GM23338 (cell line): ENCODE measurements at regions not wholly inside any gene's neighbourhood (a gene's known extent, or its start where the extent isn't known, plus 50 kb on each side); places are given as distances from the start of the nearest gene placed in this dataset.

Source experiments
- ATAC-seq: fragments of 200-7000 bp; cut with Tn5 transposase; 3 replicates; pipeline ENCODE4 v1.9.1; 2020
- DNase-seq: peaks from one replicate; pipeline ENCODE4 v3.0.0-alpha.2; 2015; ENCODE audit warnings: low spot score
- H2AFZ ChIP-seq: fragments of 200-600 bp; sonication (generic); 2 replicates; pipeline ENCODE4 v1.8.0; 2016; ENCODE audit warnings: antibody characterized with exemption, mild to moderate bottlenecking, moderate library complexity
- H3F3A ChIP-seq: fragments of 200-600 bp; sonication (generic); replicated peaks from 2 replicates; pipeline ENCODE4 v1.8.0; 2017; ENCODE audit warnings: antibody characterized with exemption, mixed run types, low read depth
- H3K27ac ChIP-seq: fragments of 200-600 bp; sonication (generic); 2 replicates; pipeline ENCODE4 v1.6.1; 2016; ENCODE audit warnings: low read depth
- H3K27me3 ChIP-seq: fragments of 200-600 bp; sonication (generic); 2 replicates; pipeline ENCODE4 v1.8.0; 2016; ENCODE audit warnings: mild to moderate bottlenecking, mixed run types, moderate library complexity; ENCODE audit not compliant: insufficient read depth
- H3K36me3 ChIP-seq: fragments of 200-600 bp; sonication (generic); 2 replicates; pipeline ENCODE4 v1.8.0; 2016; ENCODE audit warnings: mild to moderate bottlenecking; ENCODE audit not compliant: insufficient read depth
- H3K4me1 ChIP-seq: fragments of 200-600 bp; sonication (generic); 2 replicates; pipeline ENCODE4 v1.8.0; 2016; ENCODE audit warnings: mild to moderate bottlenecking, moderate library complexity; ENCODE audit not compliant: insufficient read depth
- H3K4me2 ChIP-seq: fragments of 200-600 bp; sonication (generic); 2 replicates; pipeline ENCODE4 v1.7.1; 2017; ENCODE audit warnings: mixed run types
- H3K4me3 ChIP-seq: fragments of 200-600 bp; sonication (generic); 2 replicates; pipeline ENCODE4 v1.6.1; 2016; ENCODE audit warnings: mixed run types
- H3K79me2 ChIP-seq: fragments of 200-600 bp; sonication (generic); replicated peaks from 2 replicates; pipeline ENCODE4 v1.8.0; 2017; ENCODE audit warnings: mild to moderate bottlenecking; ENCODE audit not compliant: insufficient read depth
- H3K9me2 ChIP-seq: fragments of 200-600 bp; sonication (generic); 2 replicates; pipeline ENCODE4 v1.8.0; 2017; ENCODE audit not compliant: insufficient read depth
- H4K20me1 ChIP-seq: fragments of 200-600 bp; sonication (generic); replicated peaks from 2 replicates; pipeline ENCODE4 v1.8.0; 2017; ENCODE audit warnings: mild to moderate bottlenecking; ENCODE audit not compliant: insufficient read depth
- H3K27ac Mint-ChIP-seq: 2 replicates; pipeline ENCODE4 v1.8.0; 2020; ENCODE audit warnings: inconsistent platforms, mild to moderate bottlenecking, moderate library complexity, mixed read lengths
- H3K27me3 Mint-ChIP-seq: 3 replicates; pipeline ENCODE4 v1.8.0; 2022; ENCODE audit warnings: low read depth, mild to moderate bottlenecking, moderate library complexity, mixed read lengths, inconsistent platforms; ENCODE audit not compliant: insufficient read depth, poor library complexity
- H3K36me3 Mint-ChIP-seq: 3 replicates; pipeline ENCODE4 v1.8.0; 2021; ENCODE audit warnings: low read depth, mild to moderate bottlenecking, inconsistent platforms, moderate library complexity, mixed read lengths
- H3K4me1 Mint-ChIP-seq: 3 replicates; pipeline ENCODE4 v1.8.0; 2020; ENCODE audit warnings: mild to moderate bottlenecking, inconsistent platforms, mixed read lengths
- H3K4me3 Mint-ChIP-seq: 3 replicates; pipeline ENCODE4 v1.8.0; 2021; ENCODE audit warnings: moderate library complexity, mild to moderate bottlenecking, inconsistent platforms, mixed read lengths
- H3K9me3 Mint-ChIP-seq: 3 replicates; pipeline ENCODE4 v1.8.0; 2020; ENCODE audit warnings: moderate library complexity, mild to moderate bottlenecking, inconsistent platforms, mixed read lengths
- CREB1 ChIP-seq: fragments of 250-450 bp; sonication (Bioruptor Pico); IDR thresholded peaks from 2 replicates; pipeline ENCODE4 v1.5.0; 2020; ENCODE audit warnings: low read depth, mild to moderate bottlenecking, moderate library complexity
- EZH2 ChIP-seq: fragments of 200-600 bp; sonication (generic); IDR thresholded peaks from one replicate; pipeline ENCODE4 v1.8.0; 2017; ENCODE audit warnings: antibody characterized with exemption, mild to moderate bottlenecking, low read depth; ENCODE audit not compliant: unreplicated experiment
- EZH2phosphoT487 ChIP-seq: fragments of 200-600 bp; sonication (generic); IDR thresholded peaks from one replicate; pipeline ENCODE4 v1.8.1; 2018; ENCODE audit warnings: antibody characterized with exemption; ENCODE audit not compliant: unreplicated experiment
- STAT1 ChIP-seq: IDR thresholded peaks from one replicate; pipeline ENCODE4 v1.6.1; 2016; ENCODE audit warnings: antibody characterized with exemption; ENCODE audit not compliant: unreplicated experiment
- ZNF331 ChIP-seq: fragments of 250-450 bp; sonication (Bioruptor Pico); IDR thresholded peaks from 2 replicates; pipeline ENCODE4 v1.5.0; 2020; ENCODE audit warnings: low read depth, mild to moderate bottlenecking, moderate library complexity
- TF ChIP-seq, protein P1 (sequence below): fragments of 250-450 bp; sonication (Bioruptor Pico); IDR thresholded peaks from 2 replicates; pipeline ENCODE4 v1.5.0; 2020; ENCODE audit warnings: mild to moderate bottlenecking, moderate library complexity
- TF ChIP-seq, protein P2 (sequence below): IDR thresholded peaks from 2 replicates; pipeline ENCODE4 v1.6.1; 2016; ENCODE audit warnings: antibody characterized with exemption

DNA sequence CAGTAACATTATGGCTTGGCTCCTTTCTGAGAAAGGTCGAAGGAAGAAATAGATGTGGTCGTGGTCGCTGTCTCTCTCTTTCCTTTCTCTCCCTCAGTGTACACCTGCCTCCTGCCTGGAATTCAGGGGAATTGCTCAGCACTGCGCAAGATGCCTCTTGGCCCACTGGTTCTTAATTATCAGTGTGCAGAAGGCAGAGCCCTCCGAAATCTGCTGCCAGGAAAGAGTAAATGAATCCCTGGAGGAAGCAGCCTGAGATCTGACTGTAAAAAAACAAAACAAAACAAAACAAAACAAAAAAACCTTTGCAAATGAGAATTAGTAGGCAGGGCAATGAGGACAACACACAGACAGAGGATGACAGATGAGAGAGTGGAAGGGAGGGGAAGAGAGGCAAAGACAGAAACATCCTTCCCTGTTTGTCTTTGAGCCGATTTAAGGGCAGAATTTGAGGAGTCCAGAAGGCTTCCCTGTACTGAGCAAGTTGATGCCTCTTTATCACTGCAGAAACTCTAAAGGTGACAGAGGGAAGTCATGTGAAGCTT lies 113.8 kb upstream of the PUM3 start (continued):
- TF ChIP-seq, protein P1, sequence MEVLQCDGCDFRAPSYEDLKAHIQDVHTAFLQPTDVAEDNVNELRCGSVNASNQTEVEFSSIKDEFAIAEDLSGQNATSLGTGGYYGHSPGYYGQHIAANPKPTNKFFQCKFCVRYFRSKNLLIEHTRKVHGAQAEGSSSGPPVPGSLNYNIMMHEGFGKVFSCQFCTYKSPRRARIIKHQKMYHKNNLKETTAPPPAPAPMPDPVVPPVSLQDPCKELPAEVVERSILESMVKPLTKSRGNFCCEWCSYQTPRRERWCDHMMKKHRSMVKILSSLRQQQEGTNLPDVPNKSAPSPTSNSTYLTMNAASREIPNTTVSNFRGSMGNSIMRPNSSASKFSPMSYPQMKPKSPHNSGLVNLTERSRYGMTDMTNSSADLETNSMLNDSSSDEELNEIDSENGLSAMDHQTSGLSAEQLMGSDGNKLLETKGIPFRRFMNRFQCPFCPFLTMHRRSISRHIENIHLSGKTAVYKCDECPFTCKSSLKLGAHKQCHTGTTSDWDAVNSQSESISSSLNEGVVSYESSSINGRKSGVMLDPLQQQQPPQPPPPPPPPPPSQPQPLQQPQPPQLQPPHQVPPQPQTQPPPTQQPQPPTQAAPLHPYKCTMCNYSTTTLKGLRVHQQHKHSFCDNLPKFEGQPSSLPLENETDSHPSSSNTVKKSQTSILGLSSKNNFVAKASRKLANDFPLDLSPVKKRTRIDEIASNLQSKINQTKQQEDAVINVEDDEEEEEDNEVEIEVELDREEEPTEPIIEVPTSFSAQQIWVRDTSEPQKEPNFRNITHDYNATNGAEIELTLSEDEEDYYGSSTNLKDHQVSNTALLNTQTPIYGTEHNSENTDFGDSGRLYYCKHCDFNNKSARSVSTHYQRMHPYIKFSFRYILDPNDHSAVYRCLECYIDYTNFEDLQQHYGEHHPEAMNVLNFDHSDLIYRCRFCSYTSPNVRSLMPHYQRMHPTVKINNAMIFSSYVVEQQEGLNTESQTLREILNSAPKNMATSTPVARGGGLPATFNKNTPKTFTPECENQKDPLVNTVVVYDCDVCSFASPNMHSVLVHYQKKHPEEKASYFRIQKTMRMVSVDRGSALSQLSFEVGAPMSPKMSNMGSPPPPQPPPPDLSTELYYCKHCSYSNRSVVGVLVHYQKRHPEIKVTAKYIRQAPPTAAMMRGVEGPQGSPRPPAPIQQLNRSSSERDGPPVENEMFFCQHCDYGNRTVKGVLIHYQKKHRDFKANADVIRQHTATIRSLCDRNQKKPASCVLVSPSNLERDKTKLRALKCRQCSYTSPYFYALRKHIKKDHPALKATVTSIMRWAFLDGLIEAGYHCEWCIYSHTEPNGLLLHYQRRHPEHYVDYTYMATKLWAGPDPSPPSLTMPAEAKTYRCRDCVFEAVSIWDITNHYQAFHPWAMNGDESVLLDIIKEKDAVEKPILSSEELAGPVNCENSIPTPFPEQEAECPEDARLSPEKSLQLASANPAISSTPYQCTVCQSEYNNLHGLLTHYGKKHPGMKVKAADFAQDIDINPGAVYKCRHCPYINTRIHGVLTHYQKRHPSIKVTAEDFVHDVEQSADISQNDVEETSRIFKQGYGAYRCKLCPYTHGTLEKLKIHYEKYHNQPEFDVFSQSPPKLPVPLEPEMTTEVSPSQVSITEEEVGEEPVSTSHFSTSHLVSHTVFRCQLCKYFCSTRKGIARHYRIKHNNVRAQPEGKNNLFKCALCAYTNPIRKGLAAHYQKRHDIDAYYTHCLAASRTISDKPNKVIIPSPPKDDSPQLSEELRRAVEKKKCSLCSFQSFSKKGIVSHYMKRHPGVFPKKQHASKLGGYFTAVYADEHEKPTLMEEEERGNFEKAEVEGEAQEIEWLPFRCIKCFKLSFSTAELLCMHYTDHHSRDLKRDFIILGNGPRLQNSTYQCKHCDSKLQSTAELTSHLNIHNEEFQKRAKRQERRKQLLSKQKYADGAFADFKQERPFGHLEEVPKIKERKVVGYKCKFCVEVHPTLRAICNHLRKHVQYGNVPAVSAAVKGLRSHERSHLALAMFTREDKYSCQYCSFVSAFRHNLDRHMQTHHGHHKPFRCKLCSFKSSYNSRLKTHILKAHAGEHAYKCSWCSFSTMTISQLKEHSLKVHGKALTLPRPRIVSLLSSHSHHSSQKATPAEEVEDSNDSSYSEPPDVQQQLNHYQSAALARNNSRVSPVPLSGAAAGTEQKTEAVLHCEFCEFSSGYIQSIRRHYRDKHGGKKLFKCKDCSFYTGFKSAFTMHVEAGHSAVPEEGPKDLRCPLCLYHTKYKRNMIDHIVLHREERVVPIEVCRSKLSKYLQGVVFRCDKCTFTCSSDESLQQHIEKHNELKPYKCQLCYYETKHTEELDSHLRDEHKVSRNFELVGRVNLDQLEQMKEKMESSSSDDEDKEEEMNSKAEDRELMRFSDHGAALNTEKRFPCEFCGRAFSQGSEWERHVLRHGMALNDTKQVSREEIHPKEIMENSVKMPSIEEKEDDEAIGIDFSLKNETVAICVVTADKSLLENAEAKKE (CRISPR knock-in tag) = no peak
- no peak for TF ChIP-seq EZH2phosphoT487
- TF ChIP-seq EZH2 = no peak
- TF ChIP-seq STAT1 = no peak
- TF ChIP-seq ZNF331 = no peak

DNA sequence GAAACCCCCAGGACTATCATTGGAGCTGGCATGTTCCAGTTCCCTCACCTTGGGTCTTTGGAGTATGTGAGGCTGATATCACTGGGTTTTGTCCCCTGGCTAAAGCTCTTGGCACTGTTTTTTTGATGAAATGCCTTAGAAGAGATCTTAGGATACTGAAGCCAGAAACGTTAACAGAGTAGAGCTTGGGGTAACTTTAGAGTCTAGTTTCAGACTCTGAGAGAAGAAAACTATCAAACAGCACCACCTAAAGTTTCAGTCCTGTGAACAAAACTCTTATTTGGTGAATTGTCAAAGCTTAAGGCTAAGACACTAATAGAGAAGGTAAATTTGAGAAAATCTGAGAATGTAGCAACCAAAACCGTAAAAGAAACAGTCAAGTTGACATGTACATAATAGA lies 111.7 kb upstream of the PUM3 start:
- Histone ChIP-seq H4K20me1 (no peaks in the 10 kb centered on the region), H3K36me3 (no peaks in the 10 kb centered on the region), H3K4me1 (no peaks in the 10 kb centered on the region), H3K79me2 (no peaks in the 10 kb centered on the region), H3F3A (no peaks in the 10 kb centered on the region), H3K4me2 (no peak overlapping the region), H3K27ac (no peak overlapping the region), H3K4me3 (no peak overlapping the region), H3K27me3 (no peaks in the 10 kb centered on the region), H2AFZ (no peak overlapping the region), H3K9me2 (no peaks in the 10 kb centered on the region)
- no peak for ATAC-seq
- Mint-ChIP-seq H3K4me3 (no peak overlapping the region), H3K36me3 (no peaks in the 10 kb centered on the region), H3K27ac (no peak overlapping the region), H3K4me1 (no peaks in the 10 kb centered on the region), H3K9me3 (no peaks in the 10 kb centered on the region), H3K27me3 (peaks cover 1% of the 10 kb centered on the region)
- DNase-seq = peak; percentile 17
- TF ChIP-seq, protein P2, sequence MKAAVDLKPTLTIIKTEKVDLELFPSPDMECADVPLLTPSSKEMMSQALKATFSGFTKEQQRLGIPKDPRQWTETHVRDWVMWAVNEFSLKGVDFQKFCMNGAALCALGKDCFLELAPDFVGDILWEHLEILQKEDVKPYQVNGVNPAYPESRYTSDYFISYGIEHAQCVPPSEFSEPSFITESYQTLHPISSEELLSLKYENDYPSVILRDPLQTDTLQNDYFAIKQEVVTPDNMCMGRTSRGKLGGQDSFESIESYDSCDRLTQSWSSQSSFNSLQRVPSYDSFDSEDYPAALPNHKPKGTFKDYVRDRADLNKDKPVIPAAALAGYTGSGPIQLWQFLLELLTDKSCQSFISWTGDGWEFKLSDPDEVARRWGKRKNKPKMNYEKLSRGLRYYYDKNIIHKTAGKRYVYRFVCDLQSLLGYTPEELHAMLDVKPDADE = no peak
- TF ChIP-seq ZNF331 (no peak), CREB1 (no peak)
- TF ChIP-seq, protein P1 (CRISPR knock-in tag) = no peak
